ENCODE measurements at regions not wholly inside any gene's neighbourhood (a gene's known extent, or its start where the extent isn't known, plus 50 kb on each side); places are given as distances from the start of the nearest gene placed in this dataset.

DNA sequence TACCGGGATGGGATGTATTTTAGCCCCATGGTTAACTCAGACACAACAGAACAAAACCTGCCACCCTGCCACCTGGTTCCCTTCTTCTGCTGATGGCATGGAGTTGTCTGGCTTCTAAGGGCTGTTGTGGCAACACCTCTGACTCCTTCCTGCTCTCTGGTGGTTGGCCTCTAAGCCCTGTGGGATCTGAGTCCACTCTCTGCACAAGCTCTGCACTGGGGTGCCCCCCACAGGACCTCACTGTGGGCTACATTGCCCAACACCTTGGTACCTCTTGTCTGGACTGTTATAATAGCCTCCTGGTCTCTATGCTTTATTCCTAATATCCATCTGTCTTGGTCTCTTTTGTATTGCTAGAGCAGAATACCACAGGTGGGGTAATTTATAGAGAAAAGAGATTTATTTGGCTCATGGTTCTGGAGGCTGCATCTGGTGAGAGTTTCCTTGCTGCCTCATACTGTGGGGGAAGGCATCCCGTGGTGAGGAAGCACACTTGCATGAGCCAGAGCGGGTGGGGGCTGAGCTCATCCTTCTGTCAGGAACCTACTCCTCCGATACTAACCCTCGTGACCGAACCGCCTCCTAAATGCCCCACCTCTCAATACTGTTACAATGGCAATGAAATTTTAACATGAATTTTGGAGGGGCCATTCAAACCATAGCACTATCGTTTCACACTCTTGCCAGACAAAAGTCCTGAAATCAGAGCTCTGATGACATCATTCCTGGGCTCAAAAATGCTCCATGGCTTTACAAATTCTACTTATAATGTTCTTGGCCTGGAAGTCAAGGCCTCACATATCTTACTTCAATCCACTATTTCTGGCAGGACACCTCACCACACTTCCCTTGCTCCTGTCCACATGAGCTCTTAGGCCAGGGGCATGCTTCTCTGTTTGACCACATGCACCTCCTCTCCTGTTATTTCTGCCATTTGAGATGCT is 127.2 kb downstream of the PAX1 start:
- no peak overlapping the region for H3K27ac ChIP-seq (ENCODE audit: low read depth, low read length)
- H4K20me1 ChIP-seq (ENCODE audit: control insufficient read depth, insufficient read depth, low read depth, low read length): no peaks in the 10 kb centered on the region
- H3K4me2 ChIP-seq (ENCODE audit: low read length): no peak overlapping the region
- no peaks in the 10 kb centered on the region for H3K9me3 ChIP-seq (ENCODE audit: control insufficient read depth, insufficient read depth, low read length)
- no peaks in the 10 kb centered on the region for H3K4me1 ChIP-seq (ENCODE audit: control insufficient read depth, low read length)
- no peaks in the 10 kb centered on the region for H3F3A ChIP-seq (ENCODE audit: control insufficient read depth, insufficient read depth)
- no peaks in the 10 kb centered on the region for H3K27me3 ChIP-seq (ENCODE audit: control insufficient read depth, low read length)
- no peaks in the 10 kb centered on the region for H3K79me2 ChIP-seq (ENCODE audit: control insufficient read depth, low read length)
- no peaks in the 10 kb centered on the region for H3K9me2 ChIP-seq (replicated peaks; ENCODE audit: control insufficient read depth, low read length)
- no peaks in the 10 kb centered on the region for H3K36me3 ChIP-seq (ENCODE audit: control insufficient read depth, low read length)
- no peak overlapping the region for H3K4me3 ChIP-seq (ENCODE audit: low read length)
- TF ChIP-seq, protein P1, sequence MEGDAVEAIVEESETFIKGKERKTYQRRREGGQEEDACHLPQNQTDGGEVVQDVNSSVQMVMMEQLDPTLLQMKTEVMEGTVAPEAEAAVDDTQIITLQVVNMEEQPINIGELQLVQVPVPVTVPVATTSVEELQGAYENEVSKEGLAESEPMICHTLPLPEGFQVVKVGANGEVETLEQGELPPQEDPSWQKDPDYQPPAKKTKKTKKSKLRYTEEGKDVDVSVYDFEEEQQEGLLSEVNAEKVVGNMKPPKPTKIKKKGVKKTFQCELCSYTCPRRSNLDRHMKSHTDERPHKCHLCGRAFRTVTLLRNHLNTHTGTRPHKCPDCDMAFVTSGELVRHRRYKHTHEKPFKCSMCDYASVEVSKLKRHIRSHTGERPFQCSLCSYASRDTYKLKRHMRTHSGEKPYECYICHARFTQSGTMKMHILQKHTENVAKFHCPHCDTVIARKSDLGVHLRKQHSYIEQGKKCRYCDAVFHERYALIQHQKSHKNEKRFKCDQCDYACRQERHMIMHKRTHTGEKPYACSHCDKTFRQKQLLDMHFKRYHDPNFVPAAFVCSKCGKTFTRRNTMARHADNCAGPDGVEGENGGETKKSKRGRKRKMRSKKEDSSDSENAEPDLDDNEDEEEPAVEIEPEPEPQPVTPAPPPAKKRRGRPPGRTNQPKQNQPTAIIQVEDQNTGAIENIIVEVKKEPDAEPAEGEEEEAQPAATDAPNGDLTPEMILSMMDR (IDR thresholded peaks at IDR 0.05; ENCODE audit: low read depth, low read length, poor library complexity, severe bottlenecking): no peak
- TF ChIP-seq EZH2phosphoT487 (IDR thresholded peaks at IDR 0.05; ENCODE audit: borderline replicate concordance, low read length): no peak

DNA sequence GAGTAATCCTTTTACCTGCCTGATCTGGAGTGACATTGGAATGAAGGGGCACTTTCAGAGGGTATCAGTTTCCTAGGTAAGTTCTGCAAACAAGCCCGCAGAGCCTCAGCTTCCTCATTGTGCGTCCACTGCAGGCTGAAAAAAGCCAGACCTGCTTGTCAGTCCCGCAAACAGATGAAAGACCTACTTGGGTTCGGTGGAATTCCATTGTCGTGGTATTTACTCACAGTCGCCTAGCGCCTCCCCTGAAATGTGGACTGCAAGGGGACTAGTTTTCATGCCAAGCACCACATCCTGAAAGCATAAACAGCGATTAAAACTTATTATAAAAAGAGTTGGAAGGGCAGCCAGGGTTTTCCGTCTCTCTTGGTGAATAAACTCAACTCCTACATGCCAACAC is 121.5 kb downstream of the PAX1 start:
- Histone ChIP-seq H3K27ac (ENCODE audit: low read depth, low read length) (no peak overlapping the region), H3K9me2 (replicated peaks; ENCODE audit: control insufficient read depth, low read length) (no peaks in the 10 kb centered on the region), H3K36me3 (ENCODE audit: control insufficient read depth, low read length) (no peaks in the 10 kb centered on the region), H3K9me3 (ENCODE audit: control insufficient read depth, insufficient read depth, low read length) (no peaks in the 10 kb centered on the region), H4K20me1 (ENCODE audit: control insufficient read depth, insufficient read depth, low read depth, low read length) (no peaks in the 10 kb centered on the region), H3K79me2 (ENCODE audit: control insufficient read depth, low read length) (no peaks in the 10 kb centered on the region), H3K4me2 (ENCODE audit: low read length) (no peak overlapping the region), H3K27me3 (ENCODE audit: control insufficient read depth, low read length) (no peaks in the 10 kb centered on the region), H3K4me3 (ENCODE audit: low read length) (no peak overlapping the region), H3F3A (ENCODE audit: control insufficient read depth, insufficient read depth) (no peaks in the 10 kb centered on the region), H3K4me1 (ENCODE audit: control insufficient read depth, low read length) (no peaks in the 10 kb centered on the region)
- TF ChIP-seq EZH2phosphoT487 (IDR thresholded peaks at IDR 0.05; ENCODE audit: borderline replicate concordance, low read length): no peak
- TF ChIP-seq, protein P1 (IDR thresholded peaks at IDR 0.05; ENCODE audit: low read depth, low read length, poor library complexity, severe bottlenecking): no peak

- TF ChIP-seq EZH2phosphoT487 (IDR thresholded peaks at IDR 0.05; ENCODE audit: borderline replicate concordance, low read length): no peak
- TF ChIP-seq, protein P1 (IDR thresholded peaks at IDR 0.05; ENCODE audit: low read depth, low read length, poor library complexity, severe bottlenecking): no peak
- Histone ChIP-seq H4K20me1 (ENCODE audit: control insufficient read depth, insufficient read depth, low read depth, low read length) (no peaks in the 10 kb centered on the region), H3K27me3 (ENCODE audit: control insufficient read depth, low read length) (no peaks in the 10 kb centered on the region), H3K79me2 (ENCODE audit: control insufficient read depth, low read length) (no peaks in the 10 kb centered on the region), H3F3A (ENCODE audit: control insufficient read depth, insufficient read depth) (no peaks in the 10 kb centered on the region), H3K4me3 (ENCODE audit: low read length) (no peak overlapping the region), H3K36me3 (ENCODE audit: control insufficient read depth, low read length) (no peaks in the 10 kb centered on the region), H3K4me2 (ENCODE audit: low read length) (no peak overlapping the region), H3K4me1 (ENCODE audit: control insufficient read depth, low read length) (no peaks in the 10 kb centered on the region), H3K9me2 (replicated peaks; ENCODE audit: control insufficient read depth, low read length) (no peaks in the 10 kb centered on the region), H3K27ac (ENCODE audit: low read depth, low read length) (no peak overlapping the region), H3K9me3 (ENCODE audit: control insufficient read depth, insufficient read depth, low read length) (no peaks in the 10 kb centered on the region)
Observed at GRCh38 chr20:21821358-21821757, 115.9 kb downstream of the PAX1 start.

Measured in DOHH2 (cell line).